HuH-7.5 (cell line): ENCODE measurements at regions not wholly inside any gene's neighbourhood (a gene's known extent, or its start where the extent isn't known, plus 50 kb on each side); places are given as distances from the start of the nearest gene placed in this dataset.

Experiments
- DNase-seq: peaks from one replicate; pipeline ENCODE4 v3.0.0; 2011; ENCODE audit warnings: low spot score

GRCh38 chr3:78148986-78149717, 1109.3 kb downstream of the ROBO2 start:
- DNase-seq, result no peak

GRCh38 chr3:78153973-78154372, 1114.1 kb downstream of the ROBO2 start:
- DNase-seq, result no peak

- no peak for DNase-seq
These were observed 1114.8 kb downstream of the ROBO2 start for GRCh38 chr3:78154521-78155186.

- DNase-seq, result no peak
These were observed 1121.8 kb downstream of the ROBO2 start for GRCh38 chr3:78161736-78162135.

- no peak for DNase-seq
These were observed 1123.5 kb downstream of the ROBO2 start for GRCh38 chr3:78163379-78163778.

- DNase-seq, result no peak
These were observed 1126.0 kb downstream of the ROBO2 start for GRCh38 chr3:78165876-78166275.

- no peak for DNase-seq
These were observed 1134.9 kb downstream of the ROBO2 start for GRCh38 chr3:78174821-78175220.

GRCh38 chr3:78176869-78177268, 1137.0 kb downstream of the ROBO2 start:
- no peak for DNase-seq

GRCh38 chr3:78177780-78178179, 1137.9 kb downstream of the ROBO2 start:
- no peak for DNase-seq

GRCh38 chr3:78178209-78178608, 1138.3 kb downstream of the ROBO2 start:
- no peak for DNase-seq

- no peak for DNase-seq
These were observed 1139.0 kb downstream of the ROBO2 start for GRCh38 chr3:78178740-78179363.

GRCh38 chr3:78183906-78184599, 1144.2 kb downstream of the ROBO2 start:
- DNase-seq, result no peak

- DNase-seq, result no peak
These were observed 1146.5 kb downstream of the ROBO2 start for GRCh38 chr3:78186404-78186803.

- DNase-seq, result no peak
These were observed 1161.2 kb downstream of the ROBO2 start for GRCh38 chr3:78201091-78201490.

GRCh38 chr3:78204977-78205376, 1165.1 kb downstream of the ROBO2 start:
- no peak for DNase-seq

- DNase-seq, result no peak
These were observed 1181.4 kb downstream of the ROBO2 start for GRCh38 chr3:78221300-78221699.

GRCh38 chr3:78221796-78222195, 1181.9 kb downstream of the ROBO2 start:
- DNase-seq, result no peak

- DNase-seq, result no peak
These were observed 1195.9 kb downstream of the ROBO2 start for GRCh38 chr3:78235841-78236240.

GRCh38 chr3:78238811-78239210, 1198.9 kb downstream of the ROBO2 start:
- DNase-seq, result no peak

- no peak for DNase-seq
These were observed 1202.8 kb downstream of the ROBO2 start for GRCh38 chr3:78242724-78243123.

- DNase-seq, result no peak
These were observed 1204.2 kb downstream of the ROBO2 start for GRCh38 chr3:78244136-78244535.

- no peak for DNase-seq
These were observed 1209.4 kb downstream of the ROBO2 start for GRCh38 chr3:78249294-78249693.

GRCh38 chr3:78253860-78254259, 1214.0 kb downstream of the ROBO2 start:
- no peak for DNase-seq
